Coronary artery (tissue), 2 donors: ENCODE measurements at regions not wholly inside any gene's neighbourhood (a gene's known extent, or its start where the extent isn't known, plus 50 kb on each side); places are given as distances from the start of the nearest gene placed in this dataset.
A peak's percentile ranks its signal among the peaks of the same experiment; 100 is the strongest.

Experiments
- DNase-seq: peaks from one replicate; pipeline ENCODE4 v3.0.0-alpha.2; 2017; ENCODE audit warnings: low spot score
- H3K27ac ChIP-seq, 2 donors: fragments of 200-600 bp; sonication (generic); one replicate each; pipeline ENCODE4 v1.5.1; 2016 to 2019
- H3K4me3 ChIP-seq: fragments of 200-600 bp; sonication (generic); 2 replicates; pipeline ENCODE4 v1.5.1; 2016; ENCODE audit warnings: mild to moderate bottlenecking, moderate library complexity
- TF ChIP-seq, protein P1 (sequence below): fragments of 200-600 bp; sonication (generic); IDR thresholded peaks from one replicate; pipeline ENCODE4 v1.5.1; 2019; ENCODE audit warnings: antibody characterized with exemption

DNA sequence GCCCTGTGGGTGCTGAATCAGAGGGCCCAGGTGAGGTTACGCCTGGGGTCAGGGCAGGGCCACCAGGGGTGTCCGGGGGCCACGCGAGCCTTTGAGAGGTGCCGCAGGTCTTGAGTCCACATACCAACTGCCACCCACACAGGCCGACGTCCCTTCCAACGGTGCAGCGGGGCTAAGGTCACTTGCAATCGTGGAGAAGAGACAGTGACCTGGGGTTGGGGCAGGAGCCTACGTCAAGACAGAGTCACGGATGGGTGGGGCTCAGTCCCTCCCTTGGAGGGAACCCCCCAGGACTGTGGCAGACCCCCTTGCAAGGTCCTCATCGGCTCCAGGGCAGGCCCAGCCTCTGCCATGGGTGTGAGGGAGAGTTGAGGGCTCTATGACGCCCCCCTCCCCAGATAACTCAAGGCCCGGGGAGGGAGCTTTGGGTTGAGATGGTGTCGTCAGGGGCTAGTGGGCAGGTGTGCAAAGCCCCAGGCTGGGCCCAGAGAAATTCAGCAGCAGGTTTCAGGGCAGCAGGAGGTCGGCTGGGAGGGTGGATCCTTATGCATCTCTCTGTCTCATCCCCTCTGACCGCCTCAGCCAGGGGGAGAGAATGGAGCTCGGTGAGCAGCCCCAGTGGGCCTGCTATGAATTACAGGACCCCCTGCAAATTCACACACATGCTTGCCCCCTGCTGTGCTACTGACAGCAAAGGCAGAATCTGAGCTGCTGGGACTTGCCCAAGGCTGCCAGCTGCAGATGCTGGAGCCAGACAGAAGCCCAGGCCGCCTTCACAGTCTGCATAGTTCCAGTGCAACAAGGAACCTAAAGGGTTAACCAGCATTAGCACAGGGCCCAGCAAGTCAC is 60.0 kb downstream of the MYEOV start:
- H3K27ac ChIP-seq, result no peak overlapping the region
- no peak overlapping the region for H3K4me3 ChIP-seq
- DNase-seq, result no peak
- TF ChIP-seq, protein P1, sequence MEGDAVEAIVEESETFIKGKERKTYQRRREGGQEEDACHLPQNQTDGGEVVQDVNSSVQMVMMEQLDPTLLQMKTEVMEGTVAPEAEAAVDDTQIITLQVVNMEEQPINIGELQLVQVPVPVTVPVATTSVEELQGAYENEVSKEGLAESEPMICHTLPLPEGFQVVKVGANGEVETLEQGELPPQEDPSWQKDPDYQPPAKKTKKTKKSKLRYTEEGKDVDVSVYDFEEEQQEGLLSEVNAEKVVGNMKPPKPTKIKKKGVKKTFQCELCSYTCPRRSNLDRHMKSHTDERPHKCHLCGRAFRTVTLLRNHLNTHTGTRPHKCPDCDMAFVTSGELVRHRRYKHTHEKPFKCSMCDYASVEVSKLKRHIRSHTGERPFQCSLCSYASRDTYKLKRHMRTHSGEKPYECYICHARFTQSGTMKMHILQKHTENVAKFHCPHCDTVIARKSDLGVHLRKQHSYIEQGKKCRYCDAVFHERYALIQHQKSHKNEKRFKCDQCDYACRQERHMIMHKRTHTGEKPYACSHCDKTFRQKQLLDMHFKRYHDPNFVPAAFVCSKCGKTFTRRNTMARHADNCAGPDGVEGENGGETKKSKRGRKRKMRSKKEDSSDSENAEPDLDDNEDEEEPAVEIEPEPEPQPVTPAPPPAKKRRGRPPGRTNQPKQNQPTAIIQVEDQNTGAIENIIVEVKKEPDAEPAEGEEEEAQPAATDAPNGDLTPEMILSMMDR, result no peak

DNA sequence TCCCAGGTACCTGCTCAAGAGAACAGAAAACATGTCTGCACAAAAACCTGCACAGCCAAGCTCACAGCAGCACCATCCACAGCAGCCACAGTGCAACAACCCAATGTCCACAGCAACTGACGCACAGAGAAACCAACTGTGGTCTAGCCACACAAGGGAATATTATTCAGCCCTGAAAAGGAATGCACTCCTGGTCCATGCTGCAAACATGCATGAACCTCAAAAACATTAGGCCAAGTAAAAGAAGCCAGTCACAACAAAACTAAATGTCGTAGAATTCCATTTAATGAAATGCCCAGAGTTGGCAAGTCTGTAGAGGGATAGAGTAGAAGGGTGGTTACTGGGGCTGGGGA is 60.6 kb downstream of the MYEOV start:
- no peak for DNase-seq
- no peak overlapping the region for H3K4me3 ChIP-seq
- TF ChIP-seq, protein P1, result no peak
- no peak overlapping the region for H3K27ac ChIP-seq

DNA sequence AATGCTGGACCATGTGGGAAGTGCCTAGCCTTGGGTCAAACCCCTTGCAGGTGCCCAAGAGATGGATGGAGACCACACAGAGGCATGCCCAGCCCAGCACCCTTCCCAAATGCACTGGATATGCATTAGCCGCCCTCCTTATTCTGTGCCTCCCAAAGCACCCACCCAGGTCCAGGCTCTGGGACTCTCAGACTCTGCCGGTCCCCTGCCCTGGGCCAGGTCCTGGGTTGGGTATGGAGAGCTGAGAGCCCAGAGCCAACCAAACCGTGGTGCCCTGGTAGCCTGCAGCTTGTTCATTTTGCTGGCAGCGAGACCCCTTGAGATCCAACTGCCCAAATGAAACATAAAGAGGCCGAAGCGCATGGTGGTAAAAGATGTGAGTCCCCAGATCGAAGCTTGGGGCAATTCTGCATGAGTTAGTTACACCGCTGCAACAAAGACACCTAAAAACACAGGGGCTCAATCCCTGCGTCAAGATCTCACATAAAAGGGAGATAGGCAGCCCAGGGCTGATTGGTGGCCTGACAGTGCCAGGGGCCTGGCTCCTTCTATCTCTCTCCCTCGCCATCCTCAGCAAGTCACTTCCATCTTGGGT is 61.5 kb downstream of the MYEOV start:
- no peak for DNase-seq
- no peak overlapping the region for H3K4me3 ChIP-seq
- TF ChIP-seq, protein P1, result no peak
- no peak overlapping the region for H3K27ac ChIP-seq

DNA sequence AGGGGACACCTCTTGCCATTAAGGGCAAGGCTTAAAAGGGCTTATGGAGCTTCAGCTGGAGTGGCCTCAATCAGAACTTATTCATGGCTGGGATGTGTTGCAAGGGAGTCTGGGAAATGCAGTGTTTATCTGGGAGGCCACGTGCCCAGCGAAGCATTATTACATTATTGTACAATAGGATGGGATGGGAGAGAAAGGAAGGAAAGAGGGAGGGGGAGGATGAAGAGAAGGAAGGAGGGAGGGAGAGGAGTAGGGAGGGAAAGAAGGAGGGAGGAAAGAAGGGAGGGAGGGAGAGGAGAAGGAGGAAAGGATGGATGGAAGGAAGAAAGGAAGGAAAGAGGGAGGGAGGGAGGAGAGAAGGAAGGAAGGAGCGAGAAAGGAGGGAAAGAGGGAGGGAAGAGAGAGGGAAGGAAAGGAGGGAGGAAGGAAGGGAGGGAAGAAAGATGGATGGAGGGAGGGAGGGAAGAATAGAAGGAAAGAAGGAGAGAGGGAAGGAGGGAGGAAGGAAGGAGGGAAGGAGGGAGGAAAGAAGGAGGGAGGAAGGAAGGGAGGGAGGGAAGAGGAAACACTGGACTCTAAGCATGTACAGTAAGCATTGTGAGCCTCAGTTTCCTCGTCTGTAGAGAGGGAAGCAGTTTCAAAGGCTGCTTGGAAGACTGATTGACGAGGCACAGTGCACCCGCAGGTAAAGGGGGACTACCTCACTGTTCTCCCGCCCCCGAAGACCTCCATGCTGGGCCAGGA is 62.2 kb downstream of the MYEOV start:
- Histone ChIP-seq H3K4me3 (no peak overlapping the region), H3K27ac (no peak overlapping the region)
- no peak for DNase-seq
- TF ChIP-seq, protein P1, result no peak

DNA sequence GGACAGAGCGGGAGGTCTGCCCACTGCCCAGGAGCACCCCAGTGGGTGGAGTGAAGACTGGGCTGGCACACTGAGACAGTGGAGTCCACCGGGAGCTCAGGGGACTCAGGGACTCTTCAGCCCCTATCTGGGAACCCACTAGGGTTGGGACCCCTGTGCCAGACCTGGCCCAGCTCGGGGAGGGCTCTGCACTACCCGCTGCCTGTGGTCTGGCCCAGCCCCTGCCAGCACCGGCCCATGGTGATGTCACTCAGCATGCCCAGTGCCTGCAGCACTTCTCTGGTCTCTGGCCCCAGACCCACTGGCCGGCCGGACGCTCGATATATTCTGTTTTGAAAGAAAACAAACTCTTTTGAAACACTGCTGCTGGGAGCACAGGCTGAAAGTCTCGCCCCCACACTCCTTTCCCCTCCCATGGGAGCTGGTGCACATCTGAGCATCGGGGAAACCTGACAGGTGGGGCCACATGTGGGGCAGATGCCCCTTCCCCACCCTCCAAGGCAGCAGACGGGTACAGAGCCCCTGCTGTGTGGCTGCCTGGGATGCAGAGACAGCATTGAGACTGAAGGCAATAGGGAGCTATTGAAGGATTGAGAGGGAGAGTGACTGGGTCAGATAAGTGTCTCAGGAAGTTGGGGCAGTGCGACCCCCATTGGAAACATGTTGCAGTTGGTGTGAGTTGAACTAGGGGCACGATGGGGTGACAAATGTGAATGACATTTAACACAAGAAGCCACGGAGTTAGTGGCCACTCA is 62.9 kb downstream of the MYEOV start:
- Histone ChIP-seq H3K4me3 (no peak overlapping the region), H3K27ac (no peak overlapping the region)
- TF ChIP-seq, protein P1, result no peak
- peak; percentile 61 for DNase-seq

DNA sequence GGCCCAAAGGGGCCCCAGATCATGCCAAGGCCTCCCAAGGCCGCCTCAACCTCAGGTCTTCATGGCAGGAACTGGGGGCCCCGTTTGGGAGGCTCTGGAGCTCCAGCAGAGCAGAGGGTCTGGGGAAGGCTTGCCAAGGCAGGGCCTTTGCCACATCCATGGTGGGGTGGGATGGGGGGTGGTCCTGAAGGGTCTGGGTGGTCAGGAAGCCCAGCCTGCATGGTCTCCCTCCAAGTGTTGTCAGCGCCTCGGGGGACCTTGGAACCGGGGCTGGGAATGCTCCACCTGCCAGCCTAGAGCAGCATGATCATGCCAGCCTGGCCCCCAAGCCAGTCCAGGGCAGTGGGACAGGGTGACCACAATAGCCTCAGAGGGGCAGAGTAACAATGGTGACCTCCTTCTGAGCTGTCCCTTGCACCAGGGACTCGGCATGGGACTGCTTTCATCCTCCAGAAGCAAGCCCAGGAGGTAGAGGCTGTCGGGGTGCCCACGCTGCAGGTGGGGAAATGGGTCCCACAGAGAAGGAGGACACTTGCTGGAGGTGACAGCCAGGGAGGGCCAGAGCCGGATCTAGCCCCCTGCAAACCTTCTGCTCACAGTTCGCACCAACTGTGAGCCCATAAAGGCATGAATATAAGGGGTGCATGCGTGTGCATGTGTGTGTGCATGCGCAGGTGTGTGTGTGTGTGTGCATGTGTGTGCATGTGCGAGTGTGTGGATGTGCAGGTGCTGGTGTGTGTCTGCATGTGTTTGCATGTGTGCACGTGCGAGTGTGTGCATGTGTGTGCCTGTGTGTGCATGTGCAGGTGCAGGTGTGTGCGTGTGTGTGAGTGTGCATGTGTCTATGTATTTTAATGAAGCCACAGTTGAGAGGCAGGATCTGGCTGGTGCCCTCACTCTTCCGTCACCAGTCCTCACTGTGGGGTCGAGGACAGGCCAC is 63.8 kb downstream of the MYEOV start:
- no peak overlapping the region for H3K27ac ChIP-seq
- no peak for DNase-seq
- no peak overlapping the region for H3K4me3 ChIP-seq
- TF ChIP-seq, protein P1, result no peak
